HG03039 (cell line): ENCODE measurements at regions not wholly inside any gene's neighbourhood (a gene's known extent, or its start where the extent isn't known, plus 50 kb on each side); places are given as distances from the start of the nearest gene placed in this dataset.
"Not testable (repeated sequence)": the region's sequence is repeated elsewhere in the genome, so short reads cannot be mapped to it uniquely, and the experiment has no call there.

Experiments
- ATAC-seq: cut with Tn5 transposase; IDR thresholded peaks from one replicate; pipeline ENCODE4 v1.9.1; 2021; ENCODE audit warnings: mild to moderate bottlenecking, moderate library complexity; ENCODE audit not compliant: unreplicated experiment

DNA sequence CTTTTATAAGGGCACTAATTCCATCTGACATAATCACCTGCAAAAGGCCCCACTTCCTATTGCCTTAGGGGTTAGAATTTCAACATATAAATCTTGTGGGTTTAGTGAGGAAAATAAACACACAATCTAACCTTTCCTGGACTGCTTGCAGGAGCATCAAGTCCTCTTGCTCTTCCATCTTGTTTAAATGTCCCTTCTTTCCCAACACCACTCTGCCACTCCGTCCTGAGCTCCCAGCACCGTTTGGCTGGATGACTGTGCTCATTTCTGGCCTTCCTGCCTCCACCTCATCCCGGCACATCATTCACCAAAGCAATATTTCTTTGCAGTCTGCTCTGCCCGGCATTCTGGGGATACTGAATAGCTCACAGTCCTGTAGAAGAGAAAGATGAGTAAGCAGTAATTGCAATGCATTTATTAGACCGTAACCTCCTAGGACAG is 247.8 kb downstream of the BCL2 start:
- ATAC-seq = no peak

DNA sequence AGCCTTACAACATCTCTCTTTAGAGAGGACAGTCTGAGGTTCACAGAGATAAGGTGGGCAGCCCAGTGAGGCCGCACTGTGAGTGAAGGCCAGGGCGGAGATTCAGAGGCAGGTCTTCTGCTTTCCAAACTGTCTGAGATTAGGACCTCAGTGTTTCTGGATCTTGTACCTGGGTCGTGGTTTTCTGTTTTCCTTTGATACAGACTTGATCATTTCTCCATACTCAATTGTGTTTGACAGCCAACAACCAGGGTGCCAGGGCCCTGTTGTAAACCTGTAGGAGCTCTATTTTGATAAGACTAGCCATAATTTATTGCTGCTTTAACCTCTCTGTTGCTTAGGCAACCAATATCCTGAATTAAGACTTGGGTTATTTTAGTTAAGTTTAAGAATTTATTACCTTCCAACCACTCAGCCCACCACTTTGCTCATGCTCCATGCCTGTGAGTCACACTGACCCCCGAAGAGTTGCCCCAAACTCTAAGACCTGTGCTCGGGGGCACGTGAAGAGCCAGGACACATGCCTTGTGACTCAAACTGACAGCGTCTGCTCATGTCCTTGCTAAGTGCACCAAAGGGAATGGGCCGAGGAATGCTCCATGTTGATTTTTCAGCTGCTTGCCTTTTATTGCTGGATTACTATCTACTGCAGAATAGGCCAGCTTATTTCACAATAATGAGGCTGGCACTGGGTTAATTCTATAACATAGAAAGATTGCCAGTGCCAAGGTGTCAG is 248.6 kb downstream of the BCL2 start:
- no peak for ATAC-seq

DNA sequence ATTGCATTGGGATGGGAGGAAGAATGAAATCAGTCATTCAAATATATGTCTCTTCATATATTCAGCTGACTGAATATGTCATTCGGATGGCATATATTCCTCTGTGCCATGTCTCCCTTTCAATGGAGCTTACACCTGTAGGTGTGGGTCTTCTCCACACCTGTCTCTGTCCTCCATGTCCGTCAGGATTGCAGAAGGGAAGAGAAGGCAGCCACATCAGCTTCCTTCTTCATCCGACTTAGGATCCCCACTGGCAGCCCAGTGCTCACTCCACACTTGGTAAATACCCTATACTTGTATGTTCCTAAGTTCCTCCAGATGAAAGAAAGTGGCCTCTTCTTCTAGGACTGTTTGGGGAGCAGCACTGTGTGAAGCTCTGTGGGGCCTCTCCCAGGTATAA is 250.1 kb downstream of the BCL2 start:
- no peak for ATAC-seq

DNA sequence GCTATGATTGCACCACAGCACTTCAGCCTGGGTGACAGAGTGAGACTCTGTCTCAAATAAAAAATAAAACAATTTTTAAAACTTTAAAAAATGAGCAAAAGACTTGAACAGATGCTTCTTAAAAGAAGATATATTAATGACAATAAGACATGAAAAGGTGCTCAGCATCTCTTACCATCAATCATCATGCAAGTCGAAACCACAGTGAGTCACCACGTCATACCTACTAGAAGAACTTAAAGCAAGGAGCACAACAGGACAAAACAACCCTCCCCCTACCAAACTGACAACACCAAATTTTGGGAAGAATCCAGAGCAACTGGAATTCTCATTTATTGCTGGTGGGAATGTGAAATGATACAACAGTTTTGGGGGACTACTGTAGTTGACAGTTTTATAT is 251.6 kb downstream of the BCL2 start:
- no peak for ATAC-seq

DNA sequence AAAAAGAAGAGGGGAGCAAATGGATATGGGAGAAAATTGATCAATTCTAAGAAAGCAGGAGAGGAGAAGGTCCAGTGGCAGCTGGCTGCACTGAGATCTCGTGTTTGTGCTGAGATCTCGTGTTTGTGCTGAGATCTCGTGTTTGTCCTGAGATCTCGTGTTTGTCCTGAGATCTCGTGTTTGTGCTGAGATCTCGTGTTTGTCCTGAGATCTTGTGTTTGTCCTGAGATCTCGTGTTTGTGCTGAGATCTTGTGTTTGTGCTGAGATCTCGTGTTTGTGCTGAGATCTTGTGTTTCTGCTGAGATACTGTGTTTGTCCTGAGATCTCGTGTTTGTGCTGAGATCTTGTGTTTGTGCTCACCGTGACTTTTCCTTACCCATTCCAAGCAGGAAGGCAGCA is 254.4 kb downstream of the BCL2 start:
- ATAC-seq = no peak

DNA sequence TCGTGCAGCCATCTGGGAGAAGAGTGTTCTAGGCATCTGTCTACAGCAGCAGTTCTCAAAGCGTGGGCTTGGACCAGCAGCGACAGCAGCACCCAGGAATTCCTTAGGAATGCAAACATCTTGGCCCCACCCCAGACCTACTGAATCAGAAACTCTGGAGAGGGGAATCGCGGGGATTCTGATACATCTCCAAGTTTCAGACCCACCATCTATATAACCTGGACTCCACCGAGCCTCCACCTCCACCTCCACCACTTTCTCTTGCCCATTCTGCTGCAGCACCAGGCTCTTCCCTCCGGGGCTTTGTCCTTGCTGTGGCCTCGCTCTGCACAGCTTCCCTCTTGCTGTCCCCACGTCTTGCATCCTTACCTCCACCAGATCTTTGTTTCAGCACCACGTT is 256.4 kb downstream of the BCL2 start:
- no peak for ATAC-seq

DNA sequence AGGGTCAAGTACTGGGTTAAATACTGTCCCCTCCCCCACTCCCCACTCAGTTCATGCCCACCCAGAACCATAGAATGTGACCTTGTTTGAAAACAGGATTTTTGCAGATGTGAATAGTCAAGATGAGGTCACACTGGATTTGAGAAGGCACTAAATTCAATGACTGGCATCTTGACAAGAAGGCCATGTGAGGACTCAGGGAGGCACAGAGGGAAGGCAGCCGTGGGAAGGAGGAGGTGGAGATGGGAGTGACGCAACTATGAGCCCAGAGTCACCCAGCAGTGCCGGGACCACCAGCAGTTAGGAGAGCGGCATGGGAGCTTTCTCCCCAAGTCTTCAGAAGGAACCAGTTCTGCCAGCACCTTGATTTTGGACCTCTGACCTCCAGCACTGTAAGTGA is 257.3 kb downstream of the BCL2 start:
- no peak for ATAC-seq

DNA sequence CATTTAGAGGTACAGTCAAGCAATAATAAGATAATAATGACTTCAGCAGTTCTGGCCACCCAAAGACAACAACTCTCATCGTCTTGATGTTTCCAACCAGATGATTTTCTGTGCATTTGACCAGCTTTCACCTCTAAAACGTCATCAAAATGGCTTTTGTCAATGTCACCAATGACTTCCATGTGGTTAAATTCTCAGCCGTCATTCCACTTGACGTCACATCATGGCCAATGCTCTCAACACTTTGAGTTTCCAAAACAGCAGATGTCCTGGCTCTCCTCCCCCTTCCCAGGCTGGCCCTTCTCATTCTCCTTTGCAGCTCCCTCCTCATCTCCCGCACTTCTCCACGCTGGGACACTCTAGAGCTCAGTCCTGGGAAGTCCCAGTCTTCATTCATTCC is 258.3 kb downstream of the BCL2 start:
- ATAC-seq = no peak

DNA sequence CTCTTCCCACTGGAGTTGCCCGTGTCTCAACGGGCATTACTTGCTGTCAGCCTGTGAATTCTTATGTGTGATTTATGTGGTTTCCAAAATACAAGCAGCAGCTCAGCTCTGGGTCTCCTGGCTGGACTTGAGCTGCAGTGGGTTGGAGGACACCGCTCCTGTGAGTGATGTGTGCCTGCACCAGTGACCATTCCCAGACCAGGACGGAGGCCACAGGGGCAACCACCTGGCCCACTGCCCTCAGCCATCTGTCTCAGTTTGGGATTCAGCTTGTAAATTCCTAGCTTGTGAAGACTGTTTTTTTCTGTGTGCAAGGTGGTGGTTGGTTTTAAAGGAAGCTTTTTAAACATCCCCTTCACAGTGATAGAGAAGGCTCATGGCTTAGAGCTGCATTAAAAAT is 261.0 kb downstream of the BCL2 start:
- ATAC-seq = no peak

DNA sequence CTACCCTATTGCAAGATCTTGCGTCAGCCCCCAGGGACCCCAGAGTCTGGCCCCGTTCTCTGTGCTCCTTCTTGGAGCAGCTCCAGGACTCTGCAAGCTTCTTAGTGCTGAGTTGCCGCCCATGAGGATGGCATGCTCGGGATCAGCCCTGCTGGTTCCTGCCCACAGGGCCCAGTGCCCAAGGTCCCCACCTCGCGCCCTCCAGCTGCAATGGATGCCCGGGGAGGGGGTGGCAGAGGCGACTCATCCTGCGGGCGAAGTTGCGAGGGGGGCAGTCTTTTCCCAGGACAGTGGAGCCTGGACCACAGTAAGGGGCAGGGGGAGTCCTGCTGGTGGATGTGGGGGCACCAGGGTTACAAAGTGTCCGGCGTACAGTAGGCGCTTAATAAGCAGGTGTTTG is 261.9 kb downstream of the BCL2 start:
- ATAC-seq = no peak

DNA sequence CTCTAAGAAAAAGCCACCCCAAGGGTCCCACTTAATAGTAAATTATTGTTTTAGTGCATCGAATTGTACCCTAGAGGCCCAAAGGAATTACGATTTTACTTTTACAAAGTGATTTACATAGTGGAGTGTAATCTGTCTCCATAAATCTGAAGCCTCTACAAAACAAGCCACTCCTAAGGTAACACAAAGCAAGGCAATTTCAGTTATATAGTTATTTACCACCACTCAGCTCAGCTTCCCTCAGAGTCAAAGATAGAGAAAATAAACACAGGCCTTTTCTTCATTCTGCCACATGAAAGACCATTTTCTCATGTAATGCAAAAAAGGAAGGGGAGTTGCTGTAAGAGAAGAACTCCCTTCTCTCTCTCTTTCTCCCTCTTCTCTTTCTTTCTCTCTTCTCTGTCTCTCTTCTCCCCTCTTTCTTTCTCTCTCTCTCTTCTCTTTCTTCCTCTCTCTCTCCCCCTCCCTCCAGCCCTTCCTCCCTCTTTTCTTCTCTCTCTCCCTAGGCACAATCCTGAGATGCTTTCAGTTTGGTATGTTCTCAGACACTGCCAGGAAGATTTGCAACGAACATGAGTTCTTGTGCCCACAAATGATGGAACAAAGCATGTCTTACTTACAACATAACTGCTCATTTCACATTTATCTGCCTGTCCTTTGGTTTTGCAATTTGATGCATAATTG is 264.5 kb downstream of the BCL2 start:
- ATAC-seq = no peak

DNA sequence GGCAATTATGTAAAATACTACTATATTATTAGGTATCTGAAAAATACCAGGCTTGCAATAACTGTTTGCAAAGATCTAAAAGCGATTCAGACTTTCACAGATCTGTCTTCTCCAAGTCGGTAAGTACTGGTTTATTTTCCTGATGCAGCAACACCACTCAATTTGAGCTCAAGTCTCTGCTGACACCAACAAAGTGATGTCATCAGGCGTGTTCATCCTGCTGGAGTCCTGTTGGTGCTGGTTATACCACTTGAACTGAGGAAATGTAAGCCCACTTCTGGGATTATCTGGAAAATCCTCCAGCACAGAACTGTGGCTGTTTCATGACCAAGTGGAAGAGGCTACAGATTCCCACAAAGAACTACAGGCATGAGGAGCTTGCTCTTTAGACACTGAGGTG is 267.6 kb downstream of the BCL2 start:
- ATAC-seq = no peak

DNA sequence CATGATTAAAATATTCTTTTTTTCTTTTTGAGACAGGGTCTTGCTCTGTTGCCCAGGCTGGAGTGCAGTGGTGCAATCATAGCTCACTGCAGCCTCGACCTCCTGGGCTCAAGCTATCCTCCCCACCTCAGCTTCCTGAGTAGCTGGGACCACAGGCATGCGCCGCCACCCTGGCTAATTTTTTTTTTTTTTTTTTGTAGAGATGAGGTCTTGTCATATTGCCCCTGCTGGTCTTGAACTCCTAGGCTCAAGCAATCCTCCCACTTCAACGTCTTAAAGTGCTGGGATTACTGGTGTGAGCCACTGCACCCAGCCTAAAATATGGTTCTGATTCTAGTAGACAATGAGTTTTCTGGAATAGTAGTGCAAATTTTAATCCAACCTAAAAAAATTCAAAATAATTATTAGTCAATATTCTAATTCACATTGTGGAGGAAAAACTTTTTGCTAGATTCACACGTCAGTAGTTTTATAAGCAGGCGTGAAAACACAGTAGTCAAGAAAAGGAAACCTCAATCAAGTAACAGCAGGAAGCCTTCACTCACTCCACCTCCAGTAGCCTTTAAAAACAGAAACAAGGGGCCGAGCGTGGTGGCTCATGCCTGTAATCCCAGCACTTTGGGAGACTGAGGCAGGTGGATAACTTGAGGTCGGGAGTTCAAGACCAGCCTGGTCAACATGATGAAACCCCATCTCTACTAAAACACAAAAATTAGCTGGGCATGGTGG is 268.7 kb downstream of the BCL2 start:
- ATAC-seq = not testable (repeated sequence)

DNA sequence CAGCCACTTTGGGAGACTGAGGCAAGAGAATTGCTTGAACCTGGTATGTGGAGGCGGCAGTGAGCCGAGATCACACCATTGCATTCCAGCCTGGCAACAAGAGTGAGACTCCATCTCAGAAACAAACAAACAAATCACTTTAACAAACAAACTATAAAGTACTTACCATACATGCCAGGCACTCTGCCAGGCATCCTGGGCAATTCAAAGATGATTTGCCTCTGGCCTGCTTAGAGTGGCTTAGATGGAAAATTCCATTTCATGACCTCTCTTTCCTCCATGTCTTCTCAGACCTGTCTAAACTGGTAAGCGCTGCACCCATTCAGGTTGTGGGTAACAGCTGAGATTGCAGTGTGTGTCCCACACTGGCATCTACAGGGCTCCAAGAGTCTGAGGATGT is 273.2 kb downstream of the BCL2 start:
- ATAC-seq = no peak

DNA sequence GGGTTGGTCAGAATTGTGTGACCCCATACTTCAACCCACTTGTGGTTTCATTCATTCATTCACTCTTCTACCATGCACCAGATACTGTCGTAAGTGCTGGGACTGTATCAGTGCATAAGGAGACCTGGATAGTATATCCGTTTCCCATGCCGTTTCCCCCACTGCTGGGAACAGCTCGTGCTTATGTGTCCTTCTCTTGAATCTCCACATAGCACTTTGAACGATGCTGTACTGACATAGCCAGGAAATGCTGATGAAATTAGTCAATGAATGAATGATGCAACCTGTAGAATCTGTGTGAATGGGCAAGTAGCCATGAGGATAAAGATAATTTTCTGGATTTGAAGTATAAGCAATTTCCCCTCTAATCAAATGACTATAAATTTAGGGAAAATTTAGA is 276.1 kb downstream of the BCL2 start:
- no peak for ATAC-seq

DNA sequence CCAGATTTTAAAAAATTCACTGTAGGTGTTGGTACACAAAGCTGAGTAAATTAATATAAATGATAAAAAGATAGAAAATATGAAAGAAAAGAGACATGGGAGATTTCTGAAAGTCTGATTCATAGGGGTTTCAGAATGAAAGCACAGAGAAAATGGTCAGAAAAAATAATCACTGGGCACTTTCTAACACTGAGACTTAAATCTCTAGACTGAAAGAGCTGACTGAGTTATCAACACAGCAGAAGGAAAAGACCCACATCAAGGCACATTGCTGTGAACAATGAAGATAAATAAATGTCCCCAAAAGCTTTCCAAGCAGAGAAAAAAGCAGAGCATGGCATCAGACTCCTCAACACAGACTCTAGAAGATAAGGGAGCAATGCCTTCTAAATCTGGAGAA is 277.2 kb downstream of the BCL2 start:
- ATAC-seq = no peak

DNA sequence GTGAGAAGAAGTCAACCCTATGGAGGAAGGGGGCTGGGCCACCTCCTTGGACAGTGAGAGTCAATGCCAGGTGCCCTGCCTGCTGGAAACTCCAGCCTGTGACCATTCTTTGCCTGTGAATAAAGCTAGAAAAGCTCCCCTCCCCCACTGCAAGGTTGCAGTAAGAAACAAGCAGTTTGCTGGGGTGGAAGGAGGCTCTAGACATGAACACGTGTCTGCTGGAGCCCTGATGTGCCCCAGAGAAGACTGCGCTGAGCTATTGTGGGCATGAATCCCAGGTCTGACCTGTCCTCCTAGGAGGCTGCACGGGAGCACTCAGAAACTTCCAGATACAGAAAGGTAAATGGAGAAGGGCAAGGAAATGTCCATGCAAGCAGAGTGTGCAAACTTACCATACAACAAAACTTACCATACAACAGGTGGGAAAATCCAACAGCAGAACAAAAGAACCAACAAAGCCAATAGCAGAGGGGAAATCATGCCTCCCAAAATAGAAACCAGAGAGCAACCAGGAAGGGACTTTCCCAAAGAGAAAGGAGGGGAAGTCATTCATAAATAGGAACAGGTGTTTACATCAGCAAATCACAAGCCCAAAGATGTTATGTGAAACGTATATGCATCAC is 278.7 kb downstream of the BCL2 start:
- ATAC-seq = peak; percentile 66

DNA sequence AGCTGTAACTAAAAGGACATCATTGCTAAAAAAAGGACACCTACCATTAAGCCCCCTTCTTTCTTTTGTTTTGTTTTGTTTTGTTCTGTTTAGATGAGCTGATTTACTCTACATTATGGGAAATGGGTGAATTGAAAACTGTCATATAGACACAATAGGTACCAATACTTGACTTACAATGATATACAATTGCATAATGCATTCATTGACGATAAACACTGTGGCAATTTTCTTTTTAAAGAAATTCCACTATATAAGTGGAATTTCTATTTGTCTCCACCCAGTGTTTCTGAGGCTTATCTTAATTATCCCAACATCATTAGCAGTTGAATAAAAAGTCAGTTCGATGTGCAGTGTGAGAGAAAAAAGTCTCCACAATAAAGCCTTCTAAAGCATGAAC is 282.1 kb downstream of the BCL2 start:
- no peak for ATAC-seq

DNA sequence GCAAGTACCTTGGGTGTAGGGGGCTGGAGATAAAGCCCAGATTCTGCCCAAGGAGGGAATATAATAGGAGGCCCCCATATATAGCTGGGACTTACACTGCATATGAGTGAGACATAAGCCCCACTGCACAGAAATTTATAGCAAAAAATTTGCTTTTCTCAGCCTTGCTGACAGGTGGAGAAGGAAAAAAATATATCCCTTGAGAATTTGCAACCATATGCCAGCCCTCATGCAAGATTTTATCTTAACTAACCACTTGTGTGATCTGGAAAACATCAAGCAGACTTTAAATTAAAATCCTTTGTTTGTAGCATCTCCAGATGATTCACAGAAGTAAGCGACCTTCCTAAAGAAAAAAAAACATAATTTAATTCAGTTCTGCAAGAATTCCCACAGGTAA is 288.2 kb downstream of the BCL2 start:
- no peak for ATAC-seq
